SK-N-SH (cell line): ENCODE measurements at regions not wholly inside any gene's neighbourhood (a gene's known extent, or its start where the extent isn't known, plus 50 kb on each side); places are given as distances from the start of the nearest gene placed in this dataset.

Experiments
- CTCF ChIA-PET: fragments of 300-600, 350-600 bp; formaldehyde crosslinking; extraction: SDS; loops from one replicate; lab custom pipeline; 2021; lab: Yijun Ruan, JAX
- POLR2A ChIA-PET: fragments of 350-600 bp; sonication (Branson Sonifier 250); formaldehyde crosslinking; extraction: SDS; loops from one replicate; lab custom pipeline; 2020; ENCODE audit warnings: antibody characterized with exemption, inconsistent platforms; lab: Yijun Ruan, JAX
- DNase-seq: peaks from one replicate; pipeline ENCODE4 v3.0.0; 2012
- H2AFZ ChIP-seq: fragments of 200-600 bp; sonication (generic); 2 replicates; pipeline ENCODE4 v1.8.1; 2016; ENCODE audit warnings: antibody characterized with exemption, mild to moderate bottlenecking, low read depth
- H3F3A ChIP-seq: fragments of 200-600 bp; sonication (generic); replicated peaks from 2 replicates; pipeline ENCODE3; 2016; ENCODE audit warnings: antibody characterized with exemption, mild to moderate bottlenecking; ENCODE audit not compliant: insufficient read depth
- H3K27ac ChIP-seq, 2 experiments: fragments of 200-500 bp in 1 of 2; fragments of 200-600 bp in 1 of 2; sonication (Bioruptor generic) in 1 of 2; sonication (generic), shearing (Covaris generic) in 1 of 2; 2 replicates each; pipeline versions ENCODE4 v1.5.1 to v1.6.1; 2014 to 2016; ENCODE audit warnings: low read depth in 2 of 2, inconsistent platforms in 1 of 2, low read length in 1 of 2, mild to moderate bottlenecking in 1 of 2, mixed read lengths in 1 of 2
- H3K27me3 ChIP-seq: fragments of 200-600 bp; sonication (generic), shearing (Covaris generic); 2 replicates; pipeline ENCODE4 v1.6.1; 2016; ENCODE audit warnings: mixed run types; ENCODE audit not compliant: insufficient read depth
- H3K36me3 ChIP-seq, 2 experiments: fragments of 200-500 bp in 1 of 2; fragments of 200-600 bp in 1 of 2; sonication (Bioruptor generic) in 1 of 2; sonication (generic) in 1 of 2; replicated peaks in 1 of 2; 2 replicates each; pipeline versions ENCODE3 to v1.5.1; 2014 to 2016; ENCODE audit warnings: low read length in 1 of 2, mild to moderate bottlenecking in 1 of 2; ENCODE audit not compliant: insufficient read depth in 2 of 2, control insufficient read depth in 1 of 2
- H3K4me1 ChIP-seq, 2 experiments: fragments of 200-500 bp in 1 of 2; fragments of 200-600 bp in 1 of 2; sonication (Bioruptor generic) in 1 of 2; sonication (generic), shearing (Covaris generic) in 1 of 2; 2 replicates each; pipeline versions ENCODE4 v1.5.1 to v1.6.1; 2014 to 2016; ENCODE audit warnings: low read depth in 1 of 2, low read length in 1 of 2, mixed run types in 1 of 2; ENCODE audit not compliant: insufficient read depth in 2 of 2, control insufficient read depth in 1 of 2
- H3K4me2 ChIP-seq: fragments of 200-600 bp; sonication (generic), shearing (Covaris generic); 2 replicates; pipeline ENCODE4 v1.6.1; 2017; ENCODE audit warnings: mixed run types
- H3K4me3 ChIP-seq, 2 experiments: fragments of 200-500 bp in 1 of 2; fragments of 200-600 bp in 1 of 2; sonication (Bioruptor generic) in 1 of 2; sonication (generic), shearing (Covaris generic) in 1 of 2; 2 replicates each; pipeline versions ENCODE4 v1.5.1 to v1.8.1; 2014 to 2016; ENCODE audit warnings: low read depth in 2 of 2, inconsistent platforms in 1 of 2, low read length in 1 of 2, mild to moderate bottlenecking in 1 of 2, mixed read lengths in 1 of 2, moderate library complexity in 1 of 2
- H3K79me2 ChIP-seq: fragments of 200-600 bp; sonication (generic); 2 replicates; pipeline ENCODE4 v1.8.1; 2017; ENCODE audit warnings: mild to moderate bottlenecking; ENCODE audit not compliant: insufficient read depth
- H3K9ac ChIP-seq: fragments of 200-600 bp; sonication (generic); 2 replicates; pipeline ENCODE4 v1.6.1; 2017; ENCODE audit warnings: mixed run types
- H3K9me2 ChIP-seq: fragments of 200-600 bp; sonication (generic); 2 replicates; pipeline ENCODE4 v1.6.1; 2017; ENCODE audit warnings: mixed run types
- H3K9me3 ChIP-seq: fragments of 200-600 bp; sonication (generic); 2 replicates; pipeline ENCODE4 v1.6.1; 2017; ENCODE audit warnings: mixed run types, mild to moderate bottlenecking, moderate library complexity
- H4K20me1 ChIP-seq: fragments of 200-600 bp; sonication (generic); 2 replicates; pipeline ENCODE4 v1.6.1; 2017; ENCODE audit warnings: mild to moderate bottlenecking, mixed run types; ENCODE audit not compliant: insufficient read depth
- CHD2 ChIP-seq: fragments of 150-350 bp; IDR thresholded peaks from 2 replicates; pipeline ENCODE4 v1.6.1; 2018; ENCODE audit warnings: low read length; ENCODE audit not compliant: partially characterized antibody
- ELF1 ChIP-seq: IDR thresholded peaks from 2 replicates; pipeline ENCODE4 v1.4.0; 2012
- EP300 ChIP-seq, 2 experiments: IDR thresholded peaks; 2 replicates each; pipeline versions ENCODE4 v1.4.0 to v1.6.1; 2012; ENCODE audit warnings: borderline replicate concordance in 1 of 2, low read depth in 1 of 2, low read length in 1 of 2
- EZH2phosphoT487 ChIP-seq: fragments of 200-600 bp; sonication (generic); IDR thresholded peaks from 2 replicates; pipeline ENCODE4 v1.6.1; 2017; ENCODE audit warnings: low read depth, mixed run types, mild to moderate bottlenecking, antibody characterized with exemption, moderate library complexity, borderline replicate concordance
- FOXJ3 ChIP-seq: sonication (generic); formaldehyde crosslinking; IDR thresholded peaks from 2 replicates; pipeline ENCODE4 v1.5.1; 2020; ENCODE audit warnings: mild to moderate bottlenecking, missing genetic modification reagents
- FOXM1 ChIP-seq: IDR thresholded peaks from 2 replicates; pipeline ENCODE4 v1.4.0; 2012; ENCODE audit warnings: low read depth, mild to moderate bottlenecking
- GATA2 ChIP-seq: sonication (generic); formaldehyde crosslinking; IDR thresholded peaks from 2 replicates; pipeline ENCODE4 v1.5.0; 2020; ENCODE audit warnings: mild to moderate bottlenecking, missing genetic modification reagents
- JUND ChIP-seq: IDR thresholded peaks from 2 replicates; pipeline ENCODE4 v1.4.0; 2012
- MEF2A ChIP-seq: IDR thresholded peaks from 2 replicates; pipeline ENCODE4 v1.4.0; 2012; ENCODE audit warnings: low read depth, borderline replicate concordance
- MXI1 ChIP-seq: IDR thresholded peaks from 2 replicates; pipeline ENCODE4 v1.6.1; 2012; ENCODE audit warnings: mild to moderate bottlenecking, low read depth, low read length, improper control_type of control experiment
- NFIC ChIP-seq: IDR thresholded peaks from 2 replicates; pipeline ENCODE4 v1.4.0; 2012; ENCODE audit warnings: borderline replicate concordance
- NRF1 ChIP-seq: IDR thresholded peaks from 2 replicates; pipeline ENCODE4 v1.6.1; 2012; ENCODE audit warnings: low read depth, mild to moderate bottlenecking, low read length
- RAD21 ChIP-seq: IDR thresholded peaks from 2 replicates; pipeline ENCODE4 v1.6.1; 2012; ENCODE audit warnings: mild to moderate bottlenecking, low read length
- RCOR1 ChIP-seq: fragments of 150-350 bp; IDR thresholded peaks from 2 replicates; pipeline ENCODE4 v1.6.1; 2017; ENCODE audit warnings: antibody characterized with exemption, low read length
- RFX5 ChIP-seq: IDR thresholded peaks from 2 replicates; pipeline ENCODE4 v1.6.1; 2012; ENCODE audit warnings: mild to moderate bottlenecking, improper control_type of control experiment, low read length
- SIN3A ChIP-seq: IDR thresholded peaks from 2 replicates; pipeline ENCODE4 v1.6.1; 2012; ENCODE audit warnings: low read depth, mild to moderate bottlenecking, low read length, moderate library complexity, borderline replicate concordance
- SMC3 ChIP-seq: IDR thresholded peaks from 2 replicates; pipeline ENCODE4 v1.6.1; 2012; ENCODE audit warnings: low read depth, low read length, improper control_type of control experiment
- TAF1 ChIP-seq: IDR thresholded peaks from 2 replicates; pipeline ENCODE4 v1.6.1; 2012; ENCODE audit warnings: low read depth, mild to moderate bottlenecking, low read length, moderate library complexity, borderline replicate concordance
- TCF12 ChIP-seq: IDR thresholded peaks from 2 replicates; pipeline ENCODE4 v1.4.0; 2012
- TEAD4 ChIP-seq: IDR thresholded peaks from 2 replicates; pipeline ENCODE4 v1.4.0; 2012; ENCODE audit warnings: mild to moderate bottlenecking, borderline replicate concordance; ENCODE audit not compliant: insufficient read depth
- USF1 ChIP-seq: IDR thresholded peaks from 2 replicates; pipeline ENCODE4 v1.4.0; 2012; ENCODE audit warnings: low read depth, borderline replicate concordance
- YY1 ChIP-seq: IDR thresholded peaks from 2 replicates; pipeline ENCODE4 v1.4.0; 2012; ENCODE audit warnings: low read depth, mild to moderate bottlenecking
- WGBS: methylation state at CpG from one replicate; pipeline ENCODE4 v1.1.6; 2017; ENCODE audit warnings: low lambda C conversion rate; 5-methylcytosine and 5-hydroxymethylcytosine counted together

GRCh38 chr18:14927701-14928100, 179.7 kb downstream of the ANKRD30B start:
- DNase-seq: no peak
- Histone ChIP-seq H3K36me3 (no peaks in the 10 kb centered on the region), H3K27ac (no peak overlapping the region), H3K27me3 (no peaks in the 10 kb centered on the region; the same call in 1 of the 2 replicates), H3F3A (no peaks in the 10 kb centered on the region), H3K9me3 (no peaks in the 10 kb centered on the region), H4K20me1 (no peaks in the 10 kb centered on the region), H3K4me2 (no peak overlapping the region), H3K4me3 (no peak overlapping the region), H3K4me1 (no peaks in the 10 kb centered on the region), H2AFZ (no peak overlapping the region; the same call in 1 of the 2 replicates), H3K9ac (no peak overlapping the region), H3K79me2 (no peaks in the 10 kb centered on the region), H3K9me2 (no peaks in the 10 kb centered on the region)
- POLR2A ChIA-PET: no interaction called here
- TF ChIP-seq EZH2phosphoT487: no peak
- no peak for TF ChIP-seq YY1
- TF ChIP-seq RAD21: no peak
- no peak for TF ChIP-seq GATA2 (CRISPR knock-in tag)
- no peak for TF ChIP-seq ELF1
- TF ChIP-seq RCOR1: no peak
- TF ChIP-seq NFIC: no peak
- TF ChIP-seq TEAD4: no peak
- TF ChIP-seq RFX5: no peak
- no peak for TF ChIP-seq TAF1
- no peak for TF ChIP-seq NRF1
- TF ChIP-seq TCF12: no peak
- TF ChIP-seq FOXJ3: no peak
- WGBS: 13% methylated on average over 3 of the region's 3 CpGs
- CTCF ChIA-PET: no interaction called here

GRCh38 chr18:14928396-14928795, 180.4 kb downstream of the ANKRD30B start:
- Histone ChIP-seq H3K27me3 (no peaks in the 10 kb centered on the region; the same call in 1 of the 2 replicates), H3F3A (no peaks in the 10 kb centered on the region), H3K9me3 (no peaks in the 10 kb centered on the region), H3K36me3 (no peaks in the 10 kb centered on the region), H2AFZ (no peak overlapping the region; the same call in 1 of the 2 replicates), H3K4me1 (no peaks in the 10 kb centered on the region), H3K4me2 (no peak overlapping the region), H3K79me2 (no peaks in the 10 kb centered on the region), H4K20me1 (no peaks in the 10 kb centered on the region), H3K9ac (no peak overlapping the region), H3K27ac (no peak overlapping the region), H3K4me3 (no peak overlapping the region), H3K9me2 (no peaks in the 10 kb centered on the region)
- CTCF ChIA-PET: no interaction called here
- 34% methylated on average over 6 of the region's 6 CpGs for WGBS
- POLR2A ChIA-PET: no interaction called here
- no peak for DNase-seq
- no peak for TF ChIP-seq JUND
- no peak for TF ChIP-seq EZH2phosphoT487
- no peak for TF ChIP-seq NRF1
- TF ChIP-seq CHD2: no peak
- TF ChIP-seq FOXM1: no peak
- no peak for TF ChIP-seq EP300 (IDR thresholded peaks at IDR 0.05; ENCODE audit: borderline replicate concordance in 1 of 2, low read depth in 1 of 2, low read length in 1 of 2)
- TF ChIP-seq MEF2A: no peak
- TF ChIP-seq TAF1: no peak
- no peak for TF ChIP-seq SIN3A
- TF ChIP-seq USF1: no peak
- TF ChIP-seq SMC3: no peak
- TF ChIP-seq MXI1: no peak
- no peak for TF ChIP-seq RCOR1
- TF ChIP-seq NFIC: no peak
